Left ventricle myocardium inferior (tissue), 1 donor: ENCODE measurements at regions not wholly inside any gene's neighbourhood (a gene's known extent, or its start where the extent isn't known, plus 50 kb on each side); places are given as distances from the start of the nearest gene placed in this dataset.

ENCODE experiments used
- DNase-seq: peaks from one replicate; pipeline ENCODE4 v3.0.0-alpha.2; 2020
- H3K27ac ChIP-seq: fragments of 200-600 bp; replicated peaks from 2 replicates; pipeline ENCODE4 v1.8.0; 2021
- H3K27me3 ChIP-seq: fragments of 200-600 bp; 2 replicates; pipeline ENCODE4 v1.8.0; 2021; ENCODE audit warnings: low read depth
- H3K36me3 ChIP-seq: fragments of 200-600 bp; 2 replicates; pipeline ENCODE4 v1.8.0; 2021
- H3K4me1 ChIP-seq: fragments of 200-600 bp; 2 replicates; pipeline ENCODE4 v1.8.0; 2021
- H3K4me3 ChIP-seq: fragments of 200-600 bp; 2 replicates; pipeline ENCODE4 v1.8.0; 2021; ENCODE audit warnings: mild to moderate bottlenecking, moderate library complexity
- H3K9me3 ChIP-seq: fragments of 200-600 bp; replicated peaks from 2 replicates; pipeline ENCODE4 v1.8.0; 2021
- CTCF ChIP-seq: fragments of 200-600 bp; IDR thresholded peaks from 2 replicates; pipeline ENCODE4 v1.8.0; 2021; ENCODE audit warnings: antibody characterized with exemption, mild to moderate bottlenecking, borderline replicate concordance
- intact Hi-C: fragments of 100-400 bp; cut with micrococcal nuclease; formaldehyde crosslinking; loops from one replicate; pipeline ENCODE4 v1.11.0; 2022
- donor health status: DM: no; HTN: yes; CAD: no; lungs with severe emphysema.

- H3K4me3 ChIP-seq: no peak overlapping the region
- DNase-seq: no peak
- H3K27me3 ChIP-seq: peaks cover 10% of the 10 kb centered on the region
- intact Hi-C loops: no loop called here
- no peak for TF ChIP-seq CTCF
- H3K9me3 ChIP-seq: peaks cover 10% of the 10 kb centered on the region
- no peak overlapping the region for H3K27ac ChIP-seq
- H3K36me3 ChIP-seq: no peaks in the 10 kb centered on the region
- no peaks in the 10 kb centered on the region for H3K4me1 ChIP-seq
Observed at GRCh38 chr6:19551611-19552010, 285.6 kb upstream of the ID4 start.

- no peak overlapping the region for H3K27ac ChIP-seq
Observed at GRCh38 chr6:19552076-19552475, 285.1 kb upstream of the ID4 start.

DNA sequence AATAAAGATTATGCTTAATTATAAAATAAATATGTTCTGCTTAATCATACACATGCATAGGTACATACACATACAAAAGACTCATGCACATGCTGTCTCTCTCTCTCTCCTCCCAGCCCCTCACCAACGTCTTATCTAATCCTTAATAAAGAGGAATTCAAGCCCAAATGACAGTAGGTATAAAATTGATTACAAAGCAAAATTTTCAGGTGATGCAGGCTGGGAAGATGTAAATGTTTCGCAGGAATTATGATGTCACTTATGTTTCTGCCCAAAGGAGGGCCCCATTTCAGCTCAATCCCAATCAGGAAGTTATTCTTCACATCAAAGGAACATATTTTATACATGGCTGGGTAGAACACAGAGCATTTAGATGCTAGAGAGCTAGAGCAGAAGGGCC lies 284.6 kb upstream of the ID4 start:
- intact Hi-C loops: no loop called here
- Histone ChIP-seq H3K4me3 (no peak overlapping the region), H3K4me1 (no peaks in the 10 kb centered on the region), H3K36me3 (no peaks in the 10 kb centered on the region), H3K27me3 (peaks cover 10% of the 10 kb centered on the region), H3K27ac (no peak overlapping the region), H3K9me3 (peaks cover 10% of the 10 kb centered on the region)
- no peak for DNase-seq
- TF ChIP-seq CTCF: no peak

More at GRCh38 chr6:19552076-19552475, 285.1 kb upstream of the ID4 start:
- H3K27me3 ChIP-seq: peaks cover 10% of the 10 kb centered on the region
- no peaks in the 10 kb centered on the region for H3K4me1 ChIP-seq
- TF ChIP-seq CTCF: no peak
- H3K36me3 ChIP-seq: no peaks in the 10 kb centered on the region
- intact Hi-C loops: no loop called here
- peaks cover 10% of the 10 kb centered on the region for H3K9me3 ChIP-seq
- no peak overlapping the region for H3K4me3 ChIP-seq
- DNase-seq: no peak

- no peak for DNase-seq
Observed at GRCh38 chr6:19554356-19555225, 282.6 kb upstream of the ID4 start.

GRCh38 chr6:19557191-19557590 lies 280.0 kb upstream of the ID4 start:
- Histone ChIP-seq H3K27me3 (no peaks in the 10 kb centered on the region), H3K27ac (no peak overlapping the region), H3K4me1 (no peaks in the 10 kb centered on the region), H3K9me3 (peaks cover 10% of the 10 kb centered on the region), H3K36me3 (no peaks in the 10 kb centered on the region), H3K4me3 (no peak overlapping the region)
- intact Hi-C loops: no loop called here
- no peak for TF ChIP-seq CTCF
- DNase-seq: no peak

More at GRCh38 chr6:19554356-19555225, 282.6 kb upstream of the ID4 start:
- no peak for TF ChIP-seq CTCF
- Histone ChIP-seq H3K4me1 (no peaks in the 10 kb centered on the region), H3K4me3 (no peak overlapping the region), H3K27ac (no peak overlapping the region), H3K36me3 (no peaks in the 10 kb centered on the region), H3K27me3 (peaks cover 10% of the 10 kb centered on the region), H3K9me3 (peaks cover 10% of the 10 kb centered on the region)
- intact Hi-C loops: no loop called here
